Adipose tissue (tissue), 3 donors: ENCODE measurements at regions not wholly inside any gene's neighbourhood (a gene's known extent, or its start where the extent isn't known, plus 50 kb on each side); places are given as distances from the start of the nearest gene placed in this dataset.
"Not testable (repeated sequence)": the region's sequence is repeated elsewhere in the genome, so short reads cannot be mapped to it uniquely, and the experiment has no call there.

Experiments
- H3K27ac ChIP-seq: one replicate; pipeline ENCODE4 v1.5.1; 2013; ENCODE audit warnings: low read depth, low read length
- WGBS, 3 donors: extraction: QIAGEN DNeasy Blood & Tissue Kit; methylation state at CpG; one replicate each; pipeline ENCODE4 v1.1.7; 2013; 5-methylcytosine and 5-hydroxymethylcytosine counted together
- donor health status: healthy with polysubstance abuse.
- donor health status: Bipolar disorder and iron deficiency.
- donor health status: healthy.

DNA sequence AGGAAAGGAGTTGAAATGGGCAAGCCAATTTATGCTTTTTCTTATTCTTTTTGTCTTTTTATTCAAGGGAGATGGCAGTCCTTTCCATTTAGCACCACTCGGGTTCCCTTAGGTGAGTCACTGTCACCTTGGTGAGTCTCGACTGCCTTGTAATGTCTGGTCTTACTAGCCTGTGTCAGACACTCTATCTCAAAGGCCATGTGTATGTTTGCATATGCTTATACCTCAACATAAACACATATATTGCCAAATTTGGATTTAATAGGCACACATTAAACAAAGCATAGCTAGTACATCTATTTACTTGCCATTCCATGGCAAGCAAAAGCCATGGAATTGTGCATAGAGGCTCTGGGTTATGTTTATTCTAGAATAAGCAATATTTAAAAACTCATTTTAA is 624.9 kb upstream of the FOXG1 start:
- WGBS, 3 donors: 72 to 87% (median 87%) methylated on average over 2 of the region's 2 CpGs
- H3K27ac ChIP-seq: no peak overlapping the region

GRCh38 chr14:28142400-28143015 is 624.1 kb upstream of the FOXG1 start:
- whole genome bisulfite sequencing, 3 donors: 8 to 16% (median 12%) methylated on average over 3 of the region's 3 CpGs
- no peak overlapping the region for H3K27ac ChIP-seq

GRCh38 chr14:28143316-28143715 is 623.3 kb upstream of the FOXG1 start:
- H3K27ac ChIP-seq: no peak overlapping the region
- WGBS, 3 donors: 30 to 57% (median 42%) methylated on average over 3 of the region's 3 CpGs

DNA sequence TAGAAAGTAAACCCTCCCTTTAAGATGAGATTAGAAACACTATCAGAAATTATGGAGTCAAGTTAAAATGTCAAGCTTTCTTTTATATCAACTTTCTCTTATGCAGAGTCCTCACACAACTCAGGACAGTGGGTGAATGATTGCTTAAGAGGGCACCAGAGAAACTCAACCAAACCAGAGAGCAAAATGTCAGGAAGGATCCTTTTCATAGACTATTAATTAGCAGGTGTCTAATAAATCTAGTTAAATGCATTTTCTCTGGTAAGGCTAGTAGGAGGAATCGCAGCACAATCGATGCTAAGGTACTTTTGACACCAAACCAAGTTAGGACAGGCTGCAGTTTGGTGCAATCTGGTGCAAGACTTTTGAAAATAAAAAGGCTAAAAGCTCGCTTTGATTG is 614.7 kb upstream of the FOXG1 start:
- WGBS, 3 donors: 60 to 68% (median 61%) methylated on average over 3 of the region's 3 CpGs
- H3K27ac ChIP-seq: no peak overlapping the region

DNA sequence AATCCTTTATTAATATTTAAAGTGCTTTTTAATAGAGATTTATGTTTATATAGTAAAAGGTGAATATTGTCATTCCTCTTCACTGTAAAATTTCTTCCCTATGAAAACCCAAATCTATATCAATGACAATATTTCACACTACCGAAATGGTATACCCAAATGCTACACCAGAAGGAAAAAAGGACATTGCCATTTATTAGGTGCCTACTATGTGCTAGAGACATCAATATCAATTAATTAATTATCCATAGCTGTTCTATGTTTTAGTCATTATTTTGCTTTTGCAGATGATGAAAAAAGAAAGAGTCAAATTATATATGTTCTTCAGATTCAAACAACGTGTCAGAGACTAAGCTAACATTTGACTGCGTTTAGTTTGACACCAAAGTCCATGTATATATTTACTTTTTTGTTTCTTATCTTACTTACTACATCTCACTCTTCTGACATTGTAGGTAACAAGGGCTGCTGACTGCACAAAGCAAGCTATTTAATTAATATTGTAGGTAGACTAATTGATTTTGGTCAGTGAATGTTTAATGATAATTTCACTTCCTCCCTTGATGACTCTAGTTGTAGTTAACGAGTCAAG is 614.0 kb upstream of the FOXG1 start:
- H3K27ac ChIP-seq: no peak overlapping the region
- WGBS, 3 donors: 40 to 75% (median 73%) methylated on average over 4 of the region's 4 CpGs

DNA sequence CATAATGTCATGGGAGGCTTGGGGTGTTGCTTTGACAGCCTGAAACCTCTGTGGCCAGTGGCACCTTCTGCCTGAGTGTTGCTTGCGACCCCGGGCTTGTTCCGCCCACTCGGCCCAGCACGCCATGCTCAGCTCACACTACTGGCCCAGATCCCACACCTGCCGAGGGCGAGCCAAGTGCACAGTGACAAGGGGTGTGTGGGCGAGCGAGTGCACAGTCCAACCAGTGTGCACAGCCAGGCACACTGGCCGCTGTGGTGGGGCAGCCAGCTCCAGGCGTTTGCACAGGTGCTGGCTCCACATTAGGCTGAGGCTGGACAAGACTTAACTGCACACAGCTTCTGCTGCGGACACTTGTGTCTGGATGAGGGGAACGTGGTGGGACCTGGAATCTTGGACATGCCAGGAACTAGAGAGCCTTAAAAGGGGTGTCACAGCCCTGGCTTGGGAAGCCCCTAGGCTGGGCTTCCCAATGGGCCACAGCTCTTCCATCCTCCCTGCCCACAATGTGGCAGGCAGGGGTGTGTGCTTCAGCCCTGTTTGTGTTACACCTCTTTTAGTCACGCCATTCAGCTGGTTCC is 609.2 kb upstream of the FOXG1 start:
- H3K27ac ChIP-seq: no peak overlapping the region
- 80 to 87% (median 85%) methylated on average over 14 of the region's 14 CpGs for WGBS, 3 donors

GRCh38 chr14:28157887-28158791 is 608.4 kb upstream of the FOXG1 start:
- WGBS, 3 donors: 88 to 92% (median 90%) methylated on average over 26 of the region's 26 CpGs
- H3K27ac ChIP-seq: no peak overlapping the region

- 80 to 87% (median 83%) methylated on average over 2 of the region's 2 CpGs for WGBS, 3 donors
- no peak overlapping the region for H3K27ac ChIP-seq
Measured at GRCh38 chr14:28161040-28161439, 605.5 kb upstream of the FOXG1 start.

GRCh38 chr14:28163233-28163632 is 603.4 kb upstream of the FOXG1 start:
- 69 to 70% (median 70%) methylated on average over 2 of the region's 2 CpGs for WGBS, 3 donors
- no peak overlapping the region for H3K27ac ChIP-seq

DNA sequence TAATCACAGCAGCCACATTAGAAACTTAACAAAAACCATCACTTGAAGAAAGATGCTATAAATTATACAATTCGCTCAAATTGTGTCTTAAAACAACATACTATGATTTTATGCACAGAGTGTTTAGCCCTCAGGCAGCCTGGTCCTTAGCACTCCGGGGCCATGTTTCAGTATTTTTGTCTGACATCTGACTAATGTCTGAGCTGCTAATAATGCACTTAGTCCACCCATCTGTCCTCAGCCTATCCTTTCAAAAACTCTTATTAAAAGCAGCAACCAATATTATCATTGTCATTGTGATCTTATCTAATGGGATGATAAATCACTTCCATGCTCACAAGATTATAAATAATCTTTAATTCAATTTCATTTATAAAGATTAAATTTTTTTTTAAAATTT is 602.7 kb upstream of the FOXG1 start:
- 63 to 69% (median 66%) methylated on average over 2 of the region's 2 CpGs for WGBS, 3 donors
- H3K27ac ChIP-seq: no peak overlapping the region

DNA sequence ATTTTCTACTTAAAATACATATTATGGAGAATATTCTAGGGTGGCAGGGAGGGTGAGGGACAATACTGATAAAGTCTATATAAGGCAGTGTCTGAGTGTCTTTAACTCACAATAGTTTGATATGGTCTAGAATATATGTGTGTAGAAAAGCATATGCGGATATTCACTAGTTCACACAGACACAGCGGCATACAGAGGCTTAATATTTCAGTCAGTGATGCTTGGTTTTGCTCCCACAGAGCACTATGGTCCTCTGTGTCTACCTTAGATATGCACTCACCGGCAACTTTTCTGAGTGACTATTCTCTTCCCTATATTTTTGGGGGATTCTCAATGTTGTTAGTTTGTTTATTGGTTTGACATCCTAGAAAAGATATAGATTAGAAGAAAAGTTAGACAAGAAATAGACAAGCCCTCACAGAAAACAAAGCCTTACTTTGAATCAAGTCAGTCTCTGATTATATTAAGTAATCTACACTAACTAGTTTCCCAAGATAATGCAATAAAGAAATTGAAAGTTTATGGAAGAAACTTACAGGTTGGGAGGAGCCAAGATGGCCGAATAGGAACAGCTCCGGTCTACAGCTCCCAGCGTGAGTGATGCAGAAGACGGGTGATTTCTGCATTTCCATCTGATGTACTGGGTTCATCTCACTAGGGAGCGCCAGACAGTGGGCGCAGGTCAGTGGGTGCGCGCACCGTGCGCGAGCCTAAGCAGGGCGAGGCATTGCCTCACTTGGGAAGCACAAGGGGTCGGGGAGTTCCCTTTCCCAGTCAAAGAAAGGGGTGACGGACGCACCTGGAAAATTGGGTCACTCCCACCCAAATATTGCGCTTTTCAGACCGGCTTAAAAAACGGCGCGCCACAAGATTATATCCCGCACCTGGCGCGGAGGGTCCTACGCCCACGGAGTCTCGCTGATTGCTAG is 578.4 kb upstream of the FOXG1 start:
- WGBS, 3 donors: 84 to 94% (median 93%) methylated on average over 29 of the region's 29 CpGs
- H3K27ac ChIP-seq: not testable (repeated sequence)

GRCh38 chr14:28196878-28197277 is 569.7 kb upstream of the FOXG1 start:
- 87 to 92% (median 90%) methylated on average over 4 of the region's 4 CpGs for WGBS, 3 donors
- H3K27ac ChIP-seq: no peak overlapping the region

GRCh38 chr14:28220391-28220790 is 546.2 kb upstream of the FOXG1 start:
- WGBS, 3 donors: 54 to 78% (median 77%) methylated on average over 2 of the region's 2 CpGs
- no peak overlapping the region for H3K27ac ChIP-seq

GRCh38 chr14:28240909-28241308 is 525.7 kb upstream of the FOXG1 start:
- WGBS, 3 donors: 50 to 83% (median 76%) methylated on average over 2 of the region's 2 CpGs
- no peak overlapping the region for H3K27ac ChIP-seq

GRCh38 chr14:28242895-28243294 is 523.7 kb upstream of the FOXG1 start:
- no peak overlapping the region for H3K27ac ChIP-seq
- 52 to 78% (median 74%) methylated on average over 2 of the region's 2 CpGs for WGBS, 3 donors

DNA sequence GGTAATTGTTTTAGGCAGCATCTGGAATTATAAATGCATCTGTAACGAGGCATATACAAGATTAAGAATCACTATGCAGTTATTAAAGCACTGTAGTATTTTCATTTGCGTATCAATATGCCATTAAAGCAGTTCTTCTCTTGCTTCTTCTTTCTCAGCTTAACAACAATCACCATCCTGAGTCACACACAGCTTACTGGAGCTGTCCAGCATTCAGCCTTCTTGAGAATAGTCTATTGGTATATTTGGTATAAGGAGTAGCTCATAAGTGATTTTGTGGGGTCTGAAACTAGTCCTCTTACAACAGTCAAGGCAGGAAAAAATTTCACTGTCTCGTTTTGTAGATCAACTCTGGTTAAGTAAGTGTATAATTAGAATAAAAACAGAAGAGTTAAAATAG is 523.0 kb upstream of the FOXG1 start:
- WGBS, 3 donors: 49 to 51% (median 51%) methylated on average over 3 of the region's 3 CpGs
- H3K27ac ChIP-seq: no peak overlapping the region

- WGBS, 3 donors: 20 to 47% (median 22%) methylated on average over 1 of the region's 1 CpG
- no peak overlapping the region for H3K27ac ChIP-seq
Measured at GRCh38 chr14:28245216-28245615, 521.4 kb upstream of the FOXG1 start.

GRCh38 chr14:28247491-28247890 is 519.1 kb upstream of the FOXG1 start:
- WGBS, 3 donors: 52 to 70% (median 53%) methylated on average over 1 of the region's 1 CpG
- H3K27ac ChIP-seq: no peak overlapping the region
